Psoas muscle (tissue), 7 donors: ENCODE measurements at regions not wholly inside any gene's neighbourhood (a gene's known extent, or its start where the extent isn't known, plus 50 kb on each side); places are given as distances from the start of the nearest gene placed in this dataset.

Source experiments
- ATAC-seq, 4 donors: fragments of 200-7000 bp; cut with Tn5 transposase; one replicate each; pipeline ENCODE4 v1.9.1; 2020; ENCODE audit warnings: moderate library complexity in 3 of 4, mild to moderate bottlenecking in 2 of 4
- DNase-seq, 2 donors: peaks; one replicate each; pipeline ENCODE4 v3.0.0-alpha.2; 2020
- H3K27ac ChIP-seq: fragments of 200-600 bp; one replicate; pipeline ENCODE4 v1.8.0; 2022
- H3K27me3 ChIP-seq, 3 donors: fragments of 200-600 bp in 1 of 3; one replicate each; pipeline versions ENCODE4 v1.6.1 to v1.8.0; 2013 to 2022; ENCODE audit warnings: low read length in 2 of 3, mild to moderate bottlenecking in 2 of 3, moderate library complexity in 1 of 3; ENCODE audit not compliant: insufficient read depth in 3 of 3
- H3K36me3 ChIP-seq, 2 donors: fragments of 200-600 bp in 1 of 2; one replicate each; pipeline versions ENCODE4 v1.6.1 to v1.8.0; 2013 to 2022; ENCODE audit warnings: low read depth in 1 of 2, mild to moderate bottlenecking in 1 of 2, moderate library complexity in 1 of 2; ENCODE audit not compliant: insufficient read depth in 1 of 2
- H3K4me1 ChIP-seq: fragments of 200-600 bp; one replicate; pipeline ENCODE4 v1.8.0; 2022
- H3K4me3 ChIP-seq: fragments of 200-600 bp; one replicate; pipeline ENCODE4 v1.8.0; 2022; ENCODE audit warnings: mild to moderate bottlenecking
- H3K9me3 ChIP-seq: fragments of 200-600 bp; one replicate; pipeline ENCODE4 v1.8.0; 2022
- WGBS, 3 donors: extraction: QIAGEN DNeasy Blood & Tissue Kit; methylation state at CpG; one replicate each; pipeline versions ENCODE4 v1.1.6 to v1.1.7; 2013; 5-methylcytosine and 5-hydroxymethylcytosine counted together
- intact Hi-C, 2 donors: fragments of 100-400 bp; cut with DNase I; formaldehyde crosslinking; loops; one replicate each; pipeline versions ENCODE4 v1.11.0 to v1.14.2; 2022
- TF ChIP-seq, protein P1 (sequence below): fragments of 200-600 bp; IDR thresholded peaks from one replicate; pipeline ENCODE4 v1.8.0; 2022; ENCODE audit warnings: antibody characterized with exemption
- donor health status: healthy with polysubstance abuse.
- donor health status: DM: no; HTN: no; CAD: no; lungs with moderate emphysema.
- donor health status: Bipolar disorder and iron deficiency.
- donor health status: healthy.
- donor health status: DM: yes; HTN: yes; CAD: no.
- donor health status: DM: no; HTN: no; CAD: no.
- donor health status: DM: yes; HTN: yes; CAD: no.

DNA sequence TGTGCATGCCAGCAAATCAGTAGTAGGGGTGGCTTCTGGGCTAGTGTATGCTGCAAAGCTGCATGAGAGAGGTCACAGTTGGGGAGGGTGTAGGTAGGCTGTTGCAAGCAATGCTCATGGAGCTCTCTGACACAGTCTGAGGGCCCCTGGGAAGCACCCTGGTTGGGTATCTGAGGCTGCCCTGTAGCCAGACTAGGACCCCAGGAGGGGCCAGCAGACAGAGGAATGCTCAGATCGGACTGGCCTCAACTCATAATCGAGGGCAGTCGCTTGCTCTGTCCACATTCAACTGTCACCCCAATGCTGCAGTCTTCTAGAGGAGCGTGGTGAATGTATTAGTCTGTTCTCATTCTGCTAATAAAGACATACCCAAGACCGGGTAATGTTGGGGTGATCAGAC, 204.0 kb upstream of the ALG10 start:
- Histone ChIP-seq H3K9me3 (no peaks in the 10 kb centered on the region), H3K27ac (no peak overlapping the region), H3K4me1 (no peaks in the 10 kb centered on the region), H3K4me3 (no peak overlapping the region), H3K36me3 (no peaks in the 10 kb centered on the region), H3K27me3 (no peaks in the 10 kb centered on the region)
- WGBS, 3 donors = 64 to 88% (median 71%) methylated on average over 5 of the region's 5 CpGs
- ATAC-seq (no peak), DNase-seq (no peak)
- TF ChIP-seq, protein P1, sequence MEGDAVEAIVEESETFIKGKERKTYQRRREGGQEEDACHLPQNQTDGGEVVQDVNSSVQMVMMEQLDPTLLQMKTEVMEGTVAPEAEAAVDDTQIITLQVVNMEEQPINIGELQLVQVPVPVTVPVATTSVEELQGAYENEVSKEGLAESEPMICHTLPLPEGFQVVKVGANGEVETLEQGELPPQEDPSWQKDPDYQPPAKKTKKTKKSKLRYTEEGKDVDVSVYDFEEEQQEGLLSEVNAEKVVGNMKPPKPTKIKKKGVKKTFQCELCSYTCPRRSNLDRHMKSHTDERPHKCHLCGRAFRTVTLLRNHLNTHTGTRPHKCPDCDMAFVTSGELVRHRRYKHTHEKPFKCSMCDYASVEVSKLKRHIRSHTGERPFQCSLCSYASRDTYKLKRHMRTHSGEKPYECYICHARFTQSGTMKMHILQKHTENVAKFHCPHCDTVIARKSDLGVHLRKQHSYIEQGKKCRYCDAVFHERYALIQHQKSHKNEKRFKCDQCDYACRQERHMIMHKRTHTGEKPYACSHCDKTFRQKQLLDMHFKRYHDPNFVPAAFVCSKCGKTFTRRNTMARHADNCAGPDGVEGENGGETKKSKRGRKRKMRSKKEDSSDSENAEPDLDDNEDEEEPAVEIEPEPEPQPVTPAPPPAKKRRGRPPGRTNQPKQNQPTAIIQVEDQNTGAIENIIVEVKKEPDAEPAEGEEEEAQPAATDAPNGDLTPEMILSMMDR = no peak
- intact Hi-C loops = loop anchor here in 1 of 2 donors (10.0 kb wide), 1 partner anchor 64 kb away; no protein-coding TSS in a partner anchor

DNA sequence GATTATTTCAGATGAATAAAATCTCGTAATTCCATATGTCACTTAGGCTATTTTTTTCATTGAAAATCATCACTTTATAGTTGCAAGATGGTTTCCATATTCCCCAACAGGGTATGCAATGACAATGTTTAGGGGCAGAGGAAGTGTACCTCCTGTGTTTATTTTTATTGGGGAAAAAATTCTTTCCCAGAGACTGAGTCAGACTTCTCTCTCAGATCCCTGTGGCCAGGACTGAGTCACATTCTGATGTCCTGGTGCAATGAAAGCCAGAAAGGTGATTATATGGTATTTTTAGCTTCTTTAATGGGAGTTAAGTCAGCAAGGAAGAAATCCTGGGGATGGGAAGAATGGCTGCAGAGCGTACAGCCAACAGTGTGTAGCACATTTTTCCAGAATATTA, 196.9 kb upstream of the ALG10 start:
- ATAC-seq = no peak
- Histone ChIP-seq H3K4me1 (no peaks in the 10 kb centered on the region), H3K4me3 (no peak overlapping the region), H3K9me3 (no peaks in the 10 kb centered on the region), H3K36me3 (no peaks in the 10 kb centered on the region), H3K27me3 (no peaks in the 10 kb centered on the region), H3K27ac (no peak overlapping the region)
- TF ChIP-seq, protein P1 = no peak
- intact Hi-C loops = no loop called here
- DNase-seq = no peak
- 48 to 54% (median 52%) methylated on average over 2 of the region's 2 CpGs for WGBS, 3 donors

DNA sequence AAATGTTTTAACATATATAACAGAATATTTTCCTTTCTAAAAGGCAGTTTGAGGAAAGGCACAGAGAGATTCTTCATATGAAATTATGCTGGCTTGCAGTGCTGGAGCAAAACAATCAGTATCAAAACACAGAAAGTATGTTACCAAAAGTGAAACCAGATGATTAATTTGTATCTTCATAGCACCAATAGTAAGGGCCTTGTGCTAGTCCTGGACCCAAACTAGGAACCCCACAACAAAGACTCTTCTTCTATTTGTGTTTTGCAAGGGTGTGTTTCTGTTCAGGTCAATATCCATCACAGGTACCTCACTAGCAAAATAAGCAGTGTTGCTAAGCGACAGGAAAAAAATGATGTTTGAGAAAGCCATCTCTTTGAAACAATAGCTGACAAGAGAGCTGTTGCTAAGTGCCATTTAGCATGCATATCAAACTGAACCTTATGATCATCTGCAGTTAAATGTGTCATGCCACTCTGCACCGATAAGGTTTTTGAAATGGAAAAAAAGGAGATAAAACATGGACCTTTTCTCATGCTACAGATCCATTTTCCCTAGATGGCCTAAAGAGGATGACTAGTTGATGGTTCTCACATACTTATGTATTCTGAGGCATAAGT, 196.2 kb upstream of the ALG10 start:
- no peaks in the 10 kb centered on the region for H3K36me3 ChIP-seq
- no peaks in the 10 kb centered on the region for H3K9me3 ChIP-seq
- intact Hi-C loops = no loop called here
- 54 to 71% (median 68%) methylated on average over 2 of the region's 2 CpGs for WGBS, 3 donors
- no peak overlapping the region for H3K4me3 ChIP-seq
- no peaks in the 10 kb centered on the region for H3K4me1 ChIP-seq
- H3K27ac ChIP-seq = no peak overlapping the region
- DNase-seq = no peak
- no peak for ATAC-seq
- H3K27me3 ChIP-seq = no peaks in the 10 kb centered on the region
- TF ChIP-seq, protein P1 = no peak

DNA sequence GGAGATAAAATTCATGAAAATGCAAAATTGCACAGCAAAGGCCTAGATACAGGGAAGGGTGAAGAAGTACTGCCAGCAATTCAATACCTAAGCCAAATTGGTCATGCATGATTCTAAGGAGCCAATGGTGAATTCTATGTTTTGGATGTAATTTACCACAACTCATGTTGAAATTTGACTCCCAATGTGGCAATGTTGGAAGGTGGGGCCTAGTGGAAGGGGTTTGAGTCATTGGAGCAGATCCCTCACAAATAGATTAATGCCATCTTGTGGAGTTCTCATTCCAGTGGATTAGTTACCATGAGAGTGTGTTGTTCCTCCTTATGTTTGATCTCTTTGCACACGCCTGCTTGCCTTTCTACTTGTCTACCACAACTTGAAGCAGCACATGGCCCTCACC, 194.0 kb upstream of the ALG10 start:
- H3K4me1 ChIP-seq = no peaks in the 10 kb centered on the region
- H3K27ac ChIP-seq = no peak overlapping the region
- no peak for DNase-seq
- intact Hi-C loops = no loop called here
- no peak overlapping the region for H3K4me3 ChIP-seq
- ATAC-seq = no peak
- no peaks in the 10 kb centered on the region for H3K9me3 ChIP-seq
- H3K36me3 ChIP-seq = no peaks in the 10 kb centered on the region
- 34 to 47% (median 44%) methylated on average over 1 of the region's 1 CpG for WGBS, 3 donors
- no peaks in the 10 kb centered on the region for H3K27me3 ChIP-seq
- TF ChIP-seq, protein P1 = no peak

DNA sequence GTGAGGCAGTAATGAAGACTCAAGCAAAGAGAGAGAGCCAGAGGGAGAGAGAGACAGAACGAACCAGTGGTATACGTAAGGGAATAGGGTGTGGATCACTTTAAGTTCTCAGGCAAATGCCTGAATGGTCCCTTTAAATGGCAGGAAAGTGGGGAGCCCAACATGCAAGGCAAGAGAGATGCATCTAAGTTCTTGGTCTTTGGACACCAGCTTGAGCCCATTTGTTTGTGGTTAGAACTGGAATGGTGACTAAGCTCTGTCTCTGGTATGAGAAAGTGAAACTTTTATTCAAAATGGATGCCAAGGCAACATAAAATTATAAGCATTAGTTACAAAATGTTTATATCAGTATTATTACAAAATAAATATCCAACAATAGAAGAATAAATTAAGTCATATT, 192.2 kb upstream of the ALG10 start:
- H3K27me3 ChIP-seq = no peaks in the 10 kb centered on the region
- H3K4me3 ChIP-seq = no peak overlapping the region
- no peaks in the 10 kb centered on the region for H3K4me1 ChIP-seq
- TF ChIP-seq, protein P1 = no peak
- H3K9me3 ChIP-seq = no peaks in the 10 kb centered on the region
- WGBS, 3 donors = 76 to 87% (median 77%) methylated on average over 2 of the region's 2 CpGs
- DNase-seq = no peak
- intact Hi-C loops = no loop called here
- no peak overlapping the region for H3K27ac ChIP-seq
- no peaks in the 10 kb centered on the region for H3K36me3 ChIP-seq
- no peak for ATAC-seq
